Stimulated activated effector memory CD8-positive, alpha-beta T cell treated with anti-CD3 and anti-CD28 coated beads, Interleukin-12 subunit alpha, Interleukin-12 subunit beta, amount 100 ng/mL, for 72 hours (primary cell): ENCODE measurements at regions not wholly inside any gene's neighbourhood (a gene's known extent, or its start where the extent isn't known, plus 50 kb on each side); places are given as distances from the start of the nearest gene placed in this dataset.
"Not testable (repeated sequence)": the region's sequence is repeated elsewhere in the genome, so short reads cannot be mapped to it uniquely, and the experiment has no call there.

Source experiments
- ATAC-seq: fragments of 150-1000 bp; cut with Tn5 transposase; 2 replicates; pipeline ENCODE4 v1.10.0; 2021
- DNase-seq, 2 donors: peaks; one replicate each; pipeline ENCODE4 v3.0.0; 2021 to 2022; ENCODE audit warnings: low spot score in 2 of 2
- H3K27ac Mint-ChIP-seq: one replicate; pipeline ENCODE4 v1.8.0; 2022; ENCODE audit warnings: mild to moderate bottlenecking, mixed read lengths
- H3K36me3 Mint-ChIP-seq: one replicate; pipeline ENCODE4 v1.8.0; 2022; ENCODE audit warnings: mild to moderate bottlenecking, mixed read lengths
- H3K4me1 Mint-ChIP-seq: one replicate; pipeline ENCODE4 v1.8.0; 2022; ENCODE audit warnings: mixed read lengths
- H3K4me3 Mint-ChIP-seq: one replicate; pipeline ENCODE4 v1.8.0; 2022; ENCODE audit warnings: mild to moderate bottlenecking, mixed read lengths
- H3K9me3 Mint-ChIP-seq: one replicate; pipeline ENCODE4 v1.8.0; 2022; ENCODE audit warnings: mixed read lengths

- H3K36me3 Mint-ChIP-seq: no peaks in the 10 kb centered on the region
- H3K27ac Mint-ChIP-seq: no peak overlapping the region
- peaks cover 6% of the 10 kb centered on the region for H3K4me1 Mint-ChIP-seq
- no peak for DNase-seq
- no peak overlapping the region for H3K4me3 Mint-ChIP-seq
- no peak for ATAC-seq
- peaks cover 8% of the 10 kb centered on the region for H3K9me3 Mint-ChIP-seq
Observed at GRCh38 chr5:96226941-96227552, 206.0 kb downstream of the PCSK1 start.

GRCh38 chr5:96222129-96222528 lies 210.9 kb downstream of the PCSK1 start:
- H3K27ac Mint-ChIP-seq: no peak overlapping the region
- ATAC-seq: no peak
- no peaks in the 10 kb centered on the region for H3K36me3 Mint-ChIP-seq
- peaks cover 8% of the 10 kb centered on the region for H3K9me3 Mint-ChIP-seq
- no peak overlapping the region for H3K4me3 Mint-ChIP-seq
- no peak for DNase-seq
- peaks cover 19% of the 10 kb centered on the region for H3K4me1 Mint-ChIP-seq

DNA sequence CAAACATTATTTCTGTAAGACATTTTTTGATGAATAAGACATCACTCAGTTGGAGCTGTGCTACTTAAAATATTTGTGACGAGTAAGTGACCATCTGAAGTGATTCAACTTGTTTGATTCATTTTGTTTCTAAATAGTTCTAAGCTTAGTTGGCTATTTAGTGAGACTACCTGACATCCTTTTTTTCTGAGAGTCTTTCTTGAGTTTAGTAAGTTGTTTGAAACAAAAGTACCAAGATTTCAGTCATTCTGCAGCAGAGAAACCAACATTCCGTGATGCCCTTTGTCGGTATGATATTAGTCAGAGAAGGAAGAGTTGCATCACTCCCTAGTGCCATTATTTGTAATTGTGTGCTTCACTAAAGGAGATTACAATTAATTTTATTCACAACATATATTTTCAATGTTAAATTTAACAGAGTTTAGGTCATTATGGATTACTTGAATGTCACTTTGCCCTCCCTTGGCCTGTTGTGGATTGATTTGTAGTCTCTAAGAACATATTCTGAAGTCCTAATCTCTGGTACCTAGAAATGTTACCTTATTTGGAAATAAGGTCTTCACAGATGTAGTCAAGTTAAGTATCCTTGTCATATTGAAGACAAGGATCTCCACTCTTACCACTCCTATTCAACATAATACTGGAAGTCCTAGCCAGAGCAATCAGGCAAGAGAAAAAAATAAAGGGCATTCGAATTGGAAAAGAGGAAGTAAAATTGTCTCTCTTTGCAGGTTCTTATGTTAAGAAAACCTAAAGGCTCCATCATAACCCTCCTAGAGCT lies 212.2 kb downstream of the PCSK1 start:
- Mint-ChIP-seq H3K4me3 (peak overlapping the region; percentile 24), H3K9me3 (peaks cover 8% of the 10 kb centered on the region), H3K4me1 (peaks cover 19% of the 10 kb centered on the region), H3K36me3 (no peaks in the 10 kb centered on the region), H3K27ac (peak overlapping the region; percentile 89)
- DNase-seq: peak in 1 of 2 donors; percentile 54
- ATAC-seq: peak; percentile 96

DNA sequence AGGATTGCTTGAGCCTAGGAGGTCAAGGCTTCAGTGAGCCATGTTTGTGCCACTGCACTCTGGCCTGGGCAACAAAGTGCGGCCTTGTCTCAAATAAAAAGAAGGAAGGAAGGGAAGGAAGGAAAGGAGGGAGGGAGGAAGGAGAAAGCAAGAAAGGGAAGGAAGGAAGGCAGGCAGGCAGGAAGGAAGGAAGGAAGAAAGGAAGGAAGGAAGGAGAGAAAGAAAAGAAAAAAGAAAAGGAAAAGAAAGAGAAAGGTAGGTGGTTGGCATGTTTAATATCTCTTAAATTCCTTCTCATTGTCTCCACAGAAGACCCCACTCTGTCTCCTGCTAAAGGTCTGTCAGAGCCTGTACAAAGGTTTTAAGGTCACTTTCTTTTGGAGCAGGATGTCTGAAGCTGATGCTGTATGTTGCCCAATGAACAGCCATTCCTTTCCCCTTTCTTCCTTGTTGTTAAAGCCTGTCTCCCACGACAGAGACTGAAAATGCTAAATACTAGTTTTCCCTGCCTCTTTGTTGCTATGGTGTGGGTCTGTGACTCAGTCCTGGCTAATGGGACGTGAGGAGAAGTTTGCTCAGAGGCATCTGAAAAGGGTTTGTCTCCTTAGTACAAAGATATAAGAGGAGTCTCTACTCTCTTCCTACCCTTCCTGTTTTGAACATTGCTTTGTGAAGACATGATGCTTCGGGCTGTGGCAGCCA lies 213.3 kb downstream of the PCSK1 start:
- peaks cover 8% of the 10 kb centered on the region for H3K9me3 Mint-ChIP-seq
- H3K27ac Mint-ChIP-seq: peak overlapping the region; percentile 89
- peaks cover 19% of the 10 kb centered on the region for H3K4me1 Mint-ChIP-seq
- no peak for DNase-seq
- ATAC-seq: no peak
- no peaks in the 10 kb centered on the region for H3K36me3 Mint-ChIP-seq
- H3K4me3 Mint-ChIP-seq: peak overlapping the region; percentile 24

- no peak for ATAC-seq
- Mint-ChIP-seq H3K36me3 (no peaks in the 10 kb centered on the region), H3K4me3 (no peak overlapping the region), H3K4me1 (peaks cover 19% of the 10 kb centered on the region), H3K27ac (no peak overlapping the region), H3K9me3 (peaks cover 8% of the 10 kb centered on the region)
- DNase-seq: no peak
Observed at GRCh38 chr5:96218653-96219052, 214.4 kb downstream of the PCSK1 start.

GRCh38 chr5:96214442-96215197 lies 218.4 kb downstream of the PCSK1 start:
- Mint-ChIP-seq H3K9me3 (no peaks in the 10 kb centered on the region), H3K36me3 (no peaks in the 10 kb centered on the region), H3K27ac (no peak overlapping the region), H3K4me3 (no peak overlapping the region), H3K4me1 (peaks cover 4% of the 10 kb centered on the region)
- ATAC-seq (no peak), DNase-seq (no peak)

- H3K9me3 Mint-ChIP-seq: peaks cover 20% of the 10 kb centered on the region
- no peaks in the 10 kb centered on the region for H3K4me1 Mint-ChIP-seq
- no peaks in the 10 kb centered on the region for H3K36me3 Mint-ChIP-seq
- DNase-seq (no peak), ATAC-seq (no peak)
- H3K4me3 Mint-ChIP-seq: no peak overlapping the region
- no peak overlapping the region for H3K27ac Mint-ChIP-seq
Observed at GRCh38 chr5:96209829-96210228, 223.2 kb downstream of the PCSK1 start.

- Mint-ChIP-seq H3K27ac (no peak overlapping the region), H3K4me3 (no peak overlapping the region), H3K9me3 (peaks cover 20% of the 10 kb centered on the region), H3K36me3 (no peaks in the 10 kb centered on the region), H3K4me1 (no peaks in the 10 kb centered on the region)
- ATAC-seq (no peak), DNase-seq (no peak)
Observed at GRCh38 chr5:96207420-96207819, 225.6 kb downstream of the PCSK1 start.

GRCh38 chr5:96203761-96204160 lies 229.3 kb downstream of the PCSK1 start:
- DNase-seq: no peak
- H3K4me3 Mint-ChIP-seq: no peak overlapping the region
- no peak overlapping the region for H3K27ac Mint-ChIP-seq
- no peaks in the 10 kb centered on the region for H3K36me3 Mint-ChIP-seq
- ATAC-seq: no peak
- peaks cover 15% of the 10 kb centered on the region for H3K9me3 Mint-ChIP-seq
- H3K4me1 Mint-ChIP-seq: no peaks in the 10 kb centered on the region

DNA sequence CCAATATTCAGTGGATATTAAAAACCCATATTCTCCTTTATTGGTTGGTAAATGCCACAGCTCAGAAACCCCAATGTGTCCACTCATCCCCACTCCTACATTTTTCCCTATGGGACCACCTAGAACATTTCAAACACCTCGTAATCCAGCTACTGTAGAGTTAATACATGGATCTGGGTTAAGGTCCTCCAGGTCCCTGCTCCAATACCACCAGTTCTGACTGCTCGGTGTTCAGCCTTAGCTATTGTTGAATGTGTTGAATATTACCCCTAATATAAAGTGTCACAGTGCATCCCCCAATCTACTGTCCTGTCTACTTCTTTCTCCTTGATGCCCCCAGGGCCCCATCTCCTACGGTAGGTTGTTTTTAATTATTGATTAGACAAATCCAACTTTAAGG lies 231.5 kb downstream of the PCSK1 start:
- H3K27ac Mint-ChIP-seq: no peak overlapping the region
- ATAC-seq: no peak
- no peak overlapping the region for H3K4me3 Mint-ChIP-seq
- no peaks in the 10 kb centered on the region for H3K36me3 Mint-ChIP-seq
- no peak for DNase-seq
- H3K9me3 Mint-ChIP-seq: no peaks in the 10 kb centered on the region
- H3K4me1 Mint-ChIP-seq: no peaks in the 10 kb centered on the region

- DNase-seq (no peak), ATAC-seq (no peak)
- H3K9me3 Mint-ChIP-seq: no peaks in the 10 kb centered on the region
- H3K4me1 Mint-ChIP-seq: no peaks in the 10 kb centered on the region
- no peak overlapping the region for H3K27ac Mint-ChIP-seq
- H3K36me3 Mint-ChIP-seq: no peaks in the 10 kb centered on the region
- H3K4me3 Mint-ChIP-seq: no peak overlapping the region
Observed at GRCh38 chr5:96200641-96201040, 232.4 kb downstream of the PCSK1 start.

DNA sequence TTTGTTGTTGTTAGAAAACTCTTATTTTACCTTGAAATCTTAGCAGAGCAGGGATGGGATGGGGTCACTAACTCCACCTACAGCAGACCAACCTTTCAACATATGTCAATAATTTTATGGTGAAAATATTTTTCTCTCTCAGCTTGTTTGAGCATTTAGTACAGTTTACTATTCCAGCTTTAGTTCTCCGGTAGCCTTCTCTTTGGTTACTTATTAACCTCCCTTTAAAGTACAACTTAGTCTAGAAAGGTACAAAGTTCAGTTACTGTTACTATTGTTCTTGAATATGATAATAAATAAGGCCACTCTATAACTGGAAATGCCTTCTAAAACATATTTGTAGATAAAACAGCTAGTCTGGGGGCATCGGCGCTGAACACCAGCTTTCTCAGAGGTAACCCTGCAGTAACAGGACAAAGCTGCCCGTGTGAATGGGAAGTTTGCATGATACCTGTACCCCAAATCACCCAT lies 233.3 kb downstream of the PCSK1 start:
- ATAC-seq: no peak
- Mint-ChIP-seq H3K27ac (no peak overlapping the region), H3K4me1 (no peaks in the 10 kb centered on the region), H3K4me3 (no peak overlapping the region), H3K36me3 (no peaks in the 10 kb centered on the region), H3K9me3 (no peaks in the 10 kb centered on the region)
- no peak for DNase-seq

- Mint-ChIP-seq H3K4me3 (no peak overlapping the region), H3K36me3 (no peaks in the 10 kb centered on the region), H3K27ac (no peak overlapping the region), H3K4me1 (no peaks in the 10 kb centered on the region), H3K9me3 (no peaks in the 10 kb centered on the region)
- DNase-seq (no peak), ATAC-seq (no peak)
Observed at GRCh38 chr5:96198356-96199058, 234.5 kb downstream of the PCSK1 start.

- not testable (repeated sequence) for H3K36me3 Mint-ChIP-seq, H3K4me1 Mint-ChIP-seq, H3K27ac Mint-ChIP-seq, ATAC-seq, DNase-seq, H3K9me3 Mint-ChIP-seq, H3K4me3 Mint-ChIP-seq
Observed at GRCh38 chr5:96197767-96198166, 235.3 kb downstream of the PCSK1 start.

GRCh38 chr5:96197347-96197746 lies 235.7 kb upstream of the ELL2 start:
- Mint-ChIP-seq H3K36me3 (no peaks in the 10 kb centered on the region), H3K4me1 (no peaks in the 10 kb centered on the region), H3K9me3 (no peaks in the 10 kb centered on the region), H3K27ac (no peak overlapping the region), H3K4me3 (no peak overlapping the region)
- ATAC-seq (no peak), DNase-seq (no peak)
